H9 (cell line): ENCODE measurements at regions not wholly inside any gene's neighbourhood (a gene's known extent, or its start where the extent isn't known, plus 50 kb on each side); places are given as distances from the start of the nearest gene placed in this dataset.
"Not testable (repeated sequence)": the region's sequence is repeated elsewhere in the genome, so short reads cannot be mapped to it uniquely, and the experiment has no call there.

Experiments used
- DNase-seq: peaks from one replicate; pipeline ENCODE4 v3.0.0-alpha.2; 2017
- H2AFZ ChIP-seq: one replicate; pipeline ENCODE4 v1.6.1; 2013; ENCODE audit warnings: mild to moderate bottlenecking, low read length, control low read depth, moderate library complexity
- H2AK5ac ChIP-seq: 2 replicates; pipeline ENCODE4 v1.6.1; 2013; ENCODE audit warnings: low read length, control low read depth, mixed read lengths; ENCODE audit not compliant: insufficient read length
- H2BK120ac ChIP-seq: one replicate; pipeline ENCODE4 v1.6.1; 2013; ENCODE audit warnings: low read depth, mild to moderate bottlenecking, low read length, control low read depth, inconsistent platforms; ENCODE audit not compliant: poor library complexity, severe bottlenecking
- H2BK12ac ChIP-seq: 2 replicates; pipeline ENCODE4 v1.6.1; 2013; ENCODE audit warnings: low read length, control low read depth, mixed read lengths, low read depth; ENCODE audit not compliant: insufficient read length
- H2BK15ac ChIP-seq: 2 replicates; pipeline ENCODE4 v1.6.1; 2013; ENCODE audit warnings: low read depth, low read length, control low read depth
- H2BK20ac ChIP-seq: one replicate; pipeline ENCODE4 v1.6.1; 2013; ENCODE audit warnings: low read depth, mild to moderate bottlenecking, low read length, control low read depth, inconsistent platforms; ENCODE audit not compliant: poor library complexity, severe bottlenecking
- H2BK5ac ChIP-seq: 2 replicates; pipeline ENCODE4 v1.6.1; 2013; ENCODE audit warnings: low read length, control low read depth, mixed read lengths; ENCODE audit not compliant: insufficient read length
- H3K14ac ChIP-seq: 2 replicates; pipeline ENCODE4 v1.6.1; 2013; ENCODE audit warnings: low read length, control low read depth; ENCODE audit not compliant: insufficient read depth
- H3K18ac ChIP-seq: 2 replicates; pipeline ENCODE4 v1.6.1; 2013; ENCODE audit warnings: low read depth, mild to moderate bottlenecking, mixed read lengths, low read length, control low read depth; ENCODE audit not compliant: insufficient read length
- H3K23ac ChIP-seq: 2 replicates; pipeline ENCODE4 v1.6.1; 2013; ENCODE audit warnings: low read length, control low read depth, mixed read lengths, low read depth; ENCODE audit not compliant: insufficient read length
- H3K23me2 ChIP-seq: 2 replicates; pipeline ENCODE4 v1.6.1; 2013; ENCODE audit warnings: low read depth, mild to moderate bottlenecking, mixed read lengths, low read length, control low read depth; ENCODE audit not compliant: insufficient read length, poor library complexity, severe bottlenecking
- H3K27ac ChIP-seq: 2 replicates; pipeline ENCODE4 v1.5.1; 2013; ENCODE audit warnings: low read length, control low read depth, mixed read lengths, low read depth; ENCODE audit not compliant: insufficient read length
- H3K27me3 ChIP-seq: 2 replicates; pipeline ENCODE4 v1.6.1; 2013; ENCODE audit warnings: low read length, control low read depth, inconsistent platforms; ENCODE audit not compliant: insufficient read depth
- H3K4ac ChIP-seq: 2 replicates; pipeline ENCODE4 v1.6.1; 2013; ENCODE audit warnings: low read depth, mild to moderate bottlenecking, control low read depth, inconsistent platforms, low read length, moderate library complexity
- H3K4me1 ChIP-seq: 2 replicates; pipeline ENCODE4 v1.6.1; 2013; ENCODE audit warnings: low read length, control low read depth, inconsistent platforms; ENCODE audit not compliant: insufficient read depth
- H3K4me2 ChIP-seq: 2 replicates; pipeline ENCODE4 v1.6.1; 2013; ENCODE audit warnings: low read length, control low read depth, mixed read lengths; ENCODE audit not compliant: insufficient read length, insufficient read depth
- H3K56ac ChIP-seq: 2 replicates; pipeline ENCODE4 v1.6.1; 2013; ENCODE audit warnings: low read depth, mild to moderate bottlenecking, mixed read lengths, low read length, control low read depth; ENCODE audit not compliant: insufficient read length
- H3K79me1 ChIP-seq: 2 replicates; pipeline ENCODE4 v1.6.1; 2013; ENCODE audit warnings: low read depth, mild to moderate bottlenecking, moderate library complexity, low read length, control low read depth, inconsistent platforms; ENCODE audit not compliant: insufficient read depth, poor library complexity, severe bottlenecking
- H3K79me2 ChIP-seq: 2 replicates; pipeline ENCODE4 v1.6.1; 2013; ENCODE audit warnings: low read length, control low read depth, inconsistent platforms; ENCODE audit not compliant: insufficient read depth
- H3K9ac ChIP-seq: 2 replicates; pipeline ENCODE4 v1.6.1; 2013; ENCODE audit warnings: low read length, control low read depth, mixed read lengths; ENCODE audit not compliant: insufficient read length; ENCODE audit errors: extremely low read depth
- H3K9me3 ChIP-seq: one replicate; pipeline ENCODE4 v1.6.1; 2013; ENCODE audit warnings: low read depth, low read length, inconsistent platforms; ENCODE audit not compliant: control insufficient read depth
- H3T11ph ChIP-seq: one replicate; pipeline ENCODE4 v1.6.1; 2013; ENCODE audit warnings: mild to moderate bottlenecking, low read length, control low read depth, inconsistent platforms
- H4K20me1 ChIP-seq: one replicate; pipeline ENCODE4 v1.6.1; 2013; ENCODE audit not compliant: control insufficient read depth, insufficient read length, insufficient read depth
- H4K5ac ChIP-seq: 2 replicates; pipeline ENCODE4 v1.6.1; 2013; ENCODE audit warnings: low read depth, mild to moderate bottlenecking, mixed read lengths, low read length, control low read depth; ENCODE audit not compliant: insufficient read length
- H4K8ac ChIP-seq: replicated peaks from 2 replicates; pipeline ENCODE4 v1.6.1; 2013; ENCODE audit warnings: low read length, control low read depth, mixed read lengths, low read depth; ENCODE audit not compliant: insufficient read length
- H4K91ac ChIP-seq: 2 replicates; pipeline ENCODE4 v1.6.1; 2013; ENCODE audit warnings: low read depth, mild to moderate bottlenecking, moderate library complexity, mixed read lengths, low read length, control low read depth; ENCODE audit not compliant: insufficient read length
- H3K27ac Mint-ChIP-seq, 3 experiments: 2 replicates in 2 of 3; 3 replicates in 1 of 3; pipeline ENCODE4 v1.8.0; 2020 to 2021; ENCODE audit warnings: mixed read lengths in 3 of 3, mild to moderate bottlenecking in 1 of 3, moderate library complexity in 1 of 3
- H3K27me3 Mint-ChIP-seq: 2 replicates; pipeline ENCODE4 v1.8.0; 2021; ENCODE audit warnings: low read depth, mild to moderate bottlenecking, moderate library complexity, mixed read lengths
- H3K36me3 Mint-ChIP-seq, 3 experiments: 2 replicates in 2 of 3; 3 replicates in 1 of 3; pipeline ENCODE4 v1.8.0; 2020 to 2021; ENCODE audit warnings: low read depth in 3 of 3, mixed read lengths in 3 of 3; ENCODE audit not compliant: insufficient read depth in 1 of 3
- H3K4me1 Mint-ChIP-seq, 2 experiments: 2 replicates each; pipeline ENCODE4 v1.8.0; 2020; ENCODE audit warnings: mixed read lengths in 2 of 2
- H3K4me3 Mint-ChIP-seq, 2 experiments: 2 replicates in 1 of 2; 3 replicates in 1 of 2; pipeline ENCODE4 v1.8.0; 2020 to 2021; ENCODE audit warnings: mild to moderate bottlenecking in 2 of 2, mixed read lengths in 2 of 2, moderate library complexity in 1 of 2
- H3K9me3 Mint-ChIP-seq, 2 experiments: 2 replicates in 1 of 2; 3 replicates in 1 of 2; pipeline ENCODE4 v1.8.0; 2020; ENCODE audit warnings: mild to moderate bottlenecking in 2 of 2, mixed read lengths in 2 of 2, moderate library complexity in 1 of 2
- WGBS: extraction: QIAGEN DNeasy Blood & Tissue Kit; methylation state at CpG from one replicate; pipeline ENCODE4 v1.1.7; 2013; ENCODE audit warnings: missing lambda C conversion rate, low lambda C conversion rate, mixed read lengths; ENCODE audit not compliant: insufficient read length; ENCODE audit errors: extremely low coverage; 5-methylcytosine and 5-hydroxymethylcytosine counted together
- TF ChIP-seq, protein P1 (sequence below): fragments of 200-600 bp; sonication (generic); conservative IDR thresholded peaks from 3 replicates; pipeline ENCODE4 v1.8.0; 2021; ENCODE audit warnings: antibody characterized with exemption, mild to moderate bottlenecking

DNA sequence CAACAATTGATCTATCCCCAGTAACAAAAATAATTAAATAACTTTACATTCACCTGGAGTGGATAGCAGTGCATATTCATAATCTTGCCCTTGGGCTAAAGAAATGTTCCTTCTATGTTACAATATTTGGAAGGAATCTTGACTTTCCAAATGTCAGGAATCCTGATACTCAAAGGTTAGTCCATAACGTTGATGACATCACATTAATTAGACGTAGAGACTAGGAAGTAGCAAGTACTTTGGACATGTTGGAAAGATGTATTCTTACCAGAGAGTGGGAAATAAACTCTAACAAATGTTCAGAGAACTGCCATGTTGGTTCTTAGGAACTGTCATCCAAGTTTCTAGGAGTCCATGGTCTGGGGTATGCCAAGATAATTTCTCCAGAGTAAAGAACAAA, 70.6 kb upstream of the SLC25A36 start:
- Histone ChIP-seq H3K79me2 (no peaks in the 10 kb centered on the region), H3K18ac (no peak overlapping the region), H3K79me1 (no peaks in the 10 kb centered on the region), H3K9ac (no peak overlapping the region), H2AFZ (no peak overlapping the region), H4K5ac (no peak overlapping the region), H3K4ac (no peak overlapping the region), H3K56ac (no peak overlapping the region), H3K27ac (no peak overlapping the region), H3K14ac (no peak overlapping the region), H2AK5ac (no peak overlapping the region), H2BK20ac (no peak overlapping the region), H3K4me2 (no peak overlapping the region), H2BK15ac (no peak overlapping the region), H3T11ph (no peak overlapping the region), H4K8ac (no peak overlapping the region), H2BK120ac (no peak overlapping the region), H2BK12ac (no peak overlapping the region), H3K23ac (no peak overlapping the region), H3K4me1 (no peaks in the 10 kb centered on the region; the same call in 1 of the 2 replicates), H2BK5ac (no peak overlapping the region), H3K23me2 (no peaks in the 10 kb centered on the region), H4K20me1 (no peaks in the 10 kb centered on the region), H3K9me3 (no peaks in the 10 kb centered on the region), H4K91ac (no peak overlapping the region), H3K27me3 (no peaks in the 10 kb centered on the region)
- Mint-ChIP-seq H3K27me3 (peaks cover 2% of the 10 kb centered on the region; the same call in 1 of the 2 replicates), H3K36me3 (peaks cover 3 to 5% (median 3%) of the 10 kb centered on the region in 3 experiments; a peak in 5 of 7 replicates), H3K27ac (no peak overlapping the region), H3K4me1 (peaks cover 18 to 19% of the 10 kb centered on the region in 2 experiments), H3K4me3 (no peak overlapping the region), H3K9me3 (peaks cover 4 to 6% of the 10 kb centered on the region in 2 experiments; a peak in 3 of 5 replicates)
- DNase-seq, result no peak
- TF ChIP-seq, protein P1, sequence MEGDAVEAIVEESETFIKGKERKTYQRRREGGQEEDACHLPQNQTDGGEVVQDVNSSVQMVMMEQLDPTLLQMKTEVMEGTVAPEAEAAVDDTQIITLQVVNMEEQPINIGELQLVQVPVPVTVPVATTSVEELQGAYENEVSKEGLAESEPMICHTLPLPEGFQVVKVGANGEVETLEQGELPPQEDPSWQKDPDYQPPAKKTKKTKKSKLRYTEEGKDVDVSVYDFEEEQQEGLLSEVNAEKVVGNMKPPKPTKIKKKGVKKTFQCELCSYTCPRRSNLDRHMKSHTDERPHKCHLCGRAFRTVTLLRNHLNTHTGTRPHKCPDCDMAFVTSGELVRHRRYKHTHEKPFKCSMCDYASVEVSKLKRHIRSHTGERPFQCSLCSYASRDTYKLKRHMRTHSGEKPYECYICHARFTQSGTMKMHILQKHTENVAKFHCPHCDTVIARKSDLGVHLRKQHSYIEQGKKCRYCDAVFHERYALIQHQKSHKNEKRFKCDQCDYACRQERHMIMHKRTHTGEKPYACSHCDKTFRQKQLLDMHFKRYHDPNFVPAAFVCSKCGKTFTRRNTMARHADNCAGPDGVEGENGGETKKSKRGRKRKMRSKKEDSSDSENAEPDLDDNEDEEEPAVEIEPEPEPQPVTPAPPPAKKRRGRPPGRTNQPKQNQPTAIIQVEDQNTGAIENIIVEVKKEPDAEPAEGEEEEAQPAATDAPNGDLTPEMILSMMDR, result no peak
- whole genome bisulfite sequencing, result no CpG with 5 or more reads among the region's 2 CpGs

DNA sequence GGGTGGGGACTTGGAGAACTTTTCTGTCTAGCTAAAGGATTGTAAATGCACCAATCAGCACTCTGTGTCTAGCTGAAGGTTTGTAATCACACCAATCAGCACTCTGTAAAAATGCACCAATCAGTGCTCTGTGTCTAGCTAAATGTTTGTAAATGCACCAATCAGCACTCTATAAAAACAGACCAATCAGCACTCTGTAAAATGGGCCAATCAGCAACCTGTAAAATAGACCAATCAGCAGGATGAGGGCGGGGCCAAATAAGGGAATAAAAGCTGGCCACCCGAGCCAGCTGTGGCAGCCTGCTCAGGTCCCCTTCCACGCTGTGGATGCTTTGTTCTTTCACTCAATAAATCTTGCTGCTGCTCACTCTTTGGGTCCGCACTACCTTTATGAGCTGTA, 69.5 kb upstream of the SLC25A36 start:
- WGBS, result no CpG with 5 or more reads among the region's 4 CpGs
- not testable (repeated sequence) for H3K14ac ChIP-seq, H2BK5ac ChIP-seq, H4K91ac ChIP-seq, H3K27me3 ChIP-seq, H3K4me2 ChIP-seq, H3K9me3 ChIP-seq, H3K79me1 ChIP-seq, H3K9me3 Mint-ChIP-seq, H2BK120ac ChIP-seq, H2BK20ac ChIP-seq, H3K56ac ChIP-seq, H4K20me1 ChIP-seq, H3K4me3 Mint-ChIP-seq, H3K27ac Mint-ChIP-seq, H3T11ph ChIP-seq, H3K23me2 ChIP-seq, H3K27me3 Mint-ChIP-seq, H2BK15ac ChIP-seq, H3K4ac ChIP-seq, DNase-seq, H3K4me1 ChIP-seq, H3K27ac ChIP-seq, H2BK12ac ChIP-seq, H3K23ac ChIP-seq, H4K8ac ChIP-seq, H3K9ac ChIP-seq, H3K18ac ChIP-seq, H3K79me2 ChIP-seq, H4K5ac ChIP-seq, H2AK5ac ChIP-seq, H3K36me3 Mint-ChIP-seq, H2AFZ ChIP-seq
- peaks cover 18 to 19% of the 10 kb centered on the region in 2 experiments for H3K4me1 Mint-ChIP-seq
